BLaER1 (cell line): ENCODE measurements at regions not wholly inside any gene's neighbourhood (a gene's known extent, or its start where the extent isn't known, plus 50 kb on each side); places are given as distances from the start of the nearest gene placed in this dataset.

Experiments used
- H3K27ac ChIP-seq: shearing (Covaris generic); formaldehyde crosslinking; 2 replicates; pipeline ENCODE4 v1.8.1; 2022
- H3K27me3 ChIP-seq: shearing (Covaris generic); formaldehyde crosslinking; 2 replicates; pipeline ENCODE4 v1.8.1; 2022
- H3K36me3 ChIP-seq: shearing (Covaris generic); formaldehyde crosslinking; 2 replicates; pipeline ENCODE4 v1.8.1; 2022
- H3K4me1 ChIP-seq: shearing (Covaris generic); formaldehyde crosslinking; 2 replicates; pipeline ENCODE4 v1.8.1; 2022
- H3K4me2 ChIP-seq: shearing (Covaris generic); formaldehyde crosslinking; 2 replicates; pipeline ENCODE4 v1.8.1; 2022
- H3K4me3 ChIP-seq: shearing (Covaris generic); formaldehyde crosslinking; 2 replicates; pipeline ENCODE4 v1.8.1; 2022
- H3K9ac ChIP-seq: shearing (Covaris generic); formaldehyde crosslinking; 2 replicates; pipeline ENCODE4 v1.8.1; 2022
- H3K9me3 ChIP-seq: shearing (Covaris generic); formaldehyde crosslinking; 2 replicates; pipeline ENCODE4 v1.8.1; 2022
- H4K20me1 ChIP-seq: shearing (Covaris generic); formaldehyde crosslinking; 2 replicates; pipeline ENCODE4 v1.8.1; 2022
- Cebpa-rat ChIP-seq: shearing (Covaris generic); IDR thresholded peaks from 2 replicates; pipeline ENCODE4 v1.8.1; 2022

DNA sequence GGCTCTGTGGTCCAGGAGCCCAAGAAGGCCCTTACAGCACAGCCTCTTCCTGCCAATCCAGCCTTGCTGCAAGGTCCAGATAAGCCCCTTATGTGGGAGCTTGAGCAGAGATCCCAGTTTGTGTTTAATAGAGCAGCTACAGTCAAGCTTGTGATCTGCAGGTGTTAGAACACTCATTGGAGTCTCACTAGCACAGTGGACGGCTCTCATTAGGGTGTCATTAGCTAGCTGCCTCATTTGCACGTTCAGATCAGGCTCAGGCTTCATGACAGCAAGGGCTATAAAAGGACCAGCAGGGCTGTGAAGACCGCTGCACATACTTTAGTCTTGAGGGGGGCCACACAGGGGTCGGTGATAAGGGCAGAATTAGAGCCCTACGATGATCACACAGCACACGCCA lies 443.2 kb downstream of the RPS24 start:
- no peak for TF ChIP-seq Cebpa-rat
- H3K9me3 ChIP-seq: no peaks in the 10 kb centered on the region
- H3K9ac ChIP-seq: no peak overlapping the region
- H3K4me2 ChIP-seq: no peak overlapping the region
- H3K27me3 ChIP-seq: no peaks in the 10 kb centered on the region
- no peaks in the 10 kb centered on the region for H3K4me1 ChIP-seq
- no peak overlapping the region for H3K4me3 ChIP-seq
- H4K20me1 ChIP-seq: no peaks in the 10 kb centered on the region
- H3K36me3 ChIP-seq: no peaks in the 10 kb centered on the region
- H3K27ac ChIP-seq: no peak overlapping the region

GRCh38 chr10:78478919-78479318 lies 445.3 kb downstream of the RPS24 start:
- no peak overlapping the region for H3K27ac ChIP-seq
- H3K9ac ChIP-seq: no peak overlapping the region
- no peaks in the 10 kb centered on the region for H3K4me1 ChIP-seq
- H3K4me2 ChIP-seq: no peak overlapping the region
- no peaks in the 10 kb centered on the region for H3K36me3 ChIP-seq
- H3K27me3 ChIP-seq: no peaks in the 10 kb centered on the region
- H4K20me1 ChIP-seq: no peaks in the 10 kb centered on the region
- TF ChIP-seq Cebpa-rat: no peak
- no peak overlapping the region for H3K4me3 ChIP-seq
- H3K9me3 ChIP-seq: no peaks in the 10 kb centered on the region

- H3K36me3 ChIP-seq: no peaks in the 10 kb centered on the region
- H3K27me3 ChIP-seq: no peaks in the 10 kb centered on the region
- no peak overlapping the region for H3K9ac ChIP-seq
- no peaks in the 10 kb centered on the region for H3K9me3 ChIP-seq
- no peaks in the 10 kb centered on the region for H4K20me1 ChIP-seq
- H3K4me1 ChIP-seq: no peaks in the 10 kb centered on the region
- no peak overlapping the region for H3K27ac ChIP-seq
- H3K4me2 ChIP-seq: no peak overlapping the region
- no peak for TF ChIP-seq Cebpa-rat
- no peak overlapping the region for H3K4me3 ChIP-seq
These were observed 445.8 kb downstream of the RPS24 start for GRCh38 chr10:78479467-78479866.

GRCh38 chr10:78481842-78482241 lies 448.2 kb downstream of the RPS24 start:
- no peaks in the 10 kb centered on the region for H3K27me3 ChIP-seq
- no peaks in the 10 kb centered on the region for H3K36me3 ChIP-seq
- no peak overlapping the region for H3K4me2 ChIP-seq
- H4K20me1 ChIP-seq: no peaks in the 10 kb centered on the region
- H3K27ac ChIP-seq: no peak overlapping the region
- no peaks in the 10 kb centered on the region for H3K9me3 ChIP-seq
- no peaks in the 10 kb centered on the region for H3K4me1 ChIP-seq
- no peak for TF ChIP-seq Cebpa-rat
- H3K4me3 ChIP-seq: no peak overlapping the region
- H3K9ac ChIP-seq: no peak overlapping the region

- Histone ChIP-seq H3K27ac (no peak overlapping the region), H3K27me3 (no peaks in the 10 kb centered on the region), H3K4me3 (no peak overlapping the region), H3K9me3 (0 out of 2 replicates have a peak, but pooled peaks cover under 1% of the 10 kb centered on the region), H3K4me1 (no peaks in the 10 kb centered on the region), H3K4me2 (no peak overlapping the region), H4K20me1 (no peaks in the 10 kb centered on the region), H3K9ac (no peak overlapping the region), H3K36me3 (no peaks in the 10 kb centered on the region)
- no peak for TF ChIP-seq Cebpa-rat
These were observed 450.0 kb downstream of the RPS24 start for GRCh38 chr10:78483641-78484040.

GRCh38 chr10:78489034-78489433 lies 455.4 kb downstream of the RPS24 start:
- Histone ChIP-seq H3K4me1 (no peaks in the 10 kb centered on the region), H3K27me3 (no peaks in the 10 kb centered on the region), H4K20me1 (no peaks in the 10 kb centered on the region), H3K9me3 (peaks cover 17% of the 10 kb centered on the region), H3K36me3 (no peaks in the 10 kb centered on the region), H3K4me3 (no peak overlapping the region), H3K9ac (no peak overlapping the region), H3K27ac (no peak overlapping the region), H3K4me2 (no peak overlapping the region)
- no peak for TF ChIP-seq Cebpa-rat

GRCh38 chr10:78491812-78492211 lies 458.1 kb downstream of the RPS24 start:
- Histone ChIP-seq H3K36me3 (no peaks in the 10 kb centered on the region), H3K27ac (no peak overlapping the region)
- TF ChIP-seq Cebpa-rat: no peak

DNA sequence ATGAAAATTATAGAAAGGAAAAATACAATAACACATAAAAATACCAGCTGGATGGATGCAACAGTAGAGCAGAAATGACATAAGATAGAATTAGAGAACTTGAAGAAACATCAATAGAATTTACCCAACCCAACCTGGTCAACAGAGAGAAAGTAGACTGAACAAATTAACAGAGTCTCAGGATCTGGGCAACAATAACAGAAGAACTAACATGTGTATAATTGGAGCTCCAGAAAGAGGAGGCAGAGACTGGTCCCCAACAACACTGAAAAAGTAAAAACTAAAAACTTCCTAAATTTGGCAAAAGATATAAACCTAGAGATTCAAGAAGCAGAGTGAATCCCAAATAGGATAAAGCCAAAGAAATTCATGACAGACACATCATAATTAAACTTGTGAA lies 458.8 kb downstream of the RPS24 start:
- H3K27me3 ChIP-seq: no peaks in the 10 kb centered on the region
- no peak overlapping the region for H3K4me3 ChIP-seq
- H3K9me3 ChIP-seq: peaks cover 17% of the 10 kb centered on the region
- TF ChIP-seq Cebpa-rat: no peak
- no peaks in the 10 kb centered on the region for H4K20me1 ChIP-seq
- H3K27ac ChIP-seq: no peak overlapping the region
- H3K4me1 ChIP-seq: no peaks in the 10 kb centered on the region
- H3K9ac ChIP-seq: no peak overlapping the region
- H3K36me3 ChIP-seq: no peaks in the 10 kb centered on the region
- no peak overlapping the region for H3K4me2 ChIP-seq

More at GRCh38 chr10:78491812-78492211, 458.1 kb downstream of the RPS24 start:
- Histone ChIP-seq H4K20me1 (no peaks in the 10 kb centered on the region), H3K4me1 (no peaks in the 10 kb centered on the region), H3K27me3 (no peaks in the 10 kb centered on the region), H3K4me3 (no peak overlapping the region), H3K9ac (no peak overlapping the region), H3K4me2 (no peak overlapping the region), H3K9me3 (peaks cover 17% of the 10 kb centered on the region)

- H3K9me3 ChIP-seq: peaks cover 14% of the 10 kb centered on the region
- H3K9ac ChIP-seq: no peak overlapping the region
- H3K27ac ChIP-seq: no peak overlapping the region
- H4K20me1 ChIP-seq: no peaks in the 10 kb centered on the region
- H3K4me1 ChIP-seq: no peaks in the 10 kb centered on the region
- no peak overlapping the region for H3K4me2 ChIP-seq
- no peak for TF ChIP-seq Cebpa-rat
- no peaks in the 10 kb centered on the region for H3K27me3 ChIP-seq
- no peak overlapping the region for H3K4me3 ChIP-seq
- H3K36me3 ChIP-seq: no peaks in the 10 kb centered on the region
These were observed 460.5 kb downstream of the RPS24 start for GRCh38 chr10:78494179-78494578.

DNA sequence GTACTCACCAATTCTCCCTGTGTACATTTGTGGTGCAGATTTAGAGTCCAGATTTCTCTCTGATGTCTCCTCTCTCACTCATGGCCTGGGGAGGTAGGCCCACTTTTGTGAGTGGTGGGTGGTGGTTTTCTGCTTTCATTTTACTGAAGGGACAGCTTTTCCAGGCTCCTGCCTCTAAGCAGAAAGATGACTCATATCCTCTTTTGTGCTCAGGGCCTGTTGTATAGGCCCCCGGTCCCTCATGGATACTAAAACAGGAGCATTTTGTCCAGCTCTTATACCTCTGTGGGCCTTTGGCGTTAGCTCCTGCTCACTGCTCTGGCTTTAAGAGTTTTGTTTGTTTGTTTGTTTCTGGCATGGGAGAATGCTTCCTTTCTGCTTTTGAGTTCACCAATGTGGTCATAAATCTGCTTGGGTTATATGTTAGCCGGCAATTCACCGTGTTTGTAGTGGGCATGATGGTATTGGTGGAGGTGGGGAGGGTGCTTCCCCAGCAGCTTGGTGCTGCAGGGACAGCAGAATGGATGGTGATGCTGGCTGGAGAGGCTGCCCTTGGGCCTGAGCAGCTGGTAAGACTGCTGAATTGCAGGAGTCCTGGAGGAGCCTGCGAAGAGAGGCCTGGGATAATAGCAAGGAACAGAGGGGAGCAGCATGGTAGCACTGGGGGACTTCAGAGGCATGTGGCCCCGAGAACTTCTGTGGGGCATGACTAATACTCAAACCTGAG lies 468.7 kb downstream of the RPS24 start:
- H3K9ac ChIP-seq: no peak overlapping the region
- H3K4me2 ChIP-seq: no peak overlapping the region
- H3K27me3 ChIP-seq: no peaks in the 10 kb centered on the region
- H3K9me3 ChIP-seq: no peaks in the 10 kb centered on the region
- TF ChIP-seq Cebpa-rat: no peak
- H3K4me1 ChIP-seq: no peaks in the 10 kb centered on the region
- no peaks in the 10 kb centered on the region for H4K20me1 ChIP-seq
- no peak overlapping the region for H3K4me3 ChIP-seq
- no peak overlapping the region for H3K27ac ChIP-seq
- H3K36me3 ChIP-seq: no peaks in the 10 kb centered on the region

- H3K36me3 ChIP-seq: no peaks in the 10 kb centered on the region
- H3K4me1 ChIP-seq: no peaks in the 10 kb centered on the region
- H3K4me2 ChIP-seq: no peak overlapping the region
- no peaks in the 10 kb centered on the region for H3K27me3 ChIP-seq
- no peak overlapping the region for H3K4me3 ChIP-seq
- H3K27ac ChIP-seq: no peak overlapping the region
- no peak for TF ChIP-seq Cebpa-rat
- H3K9ac ChIP-seq: no peak overlapping the region
- no peaks in the 10 kb centered on the region for H4K20me1 ChIP-seq
- H3K9me3 ChIP-seq: no peaks in the 10 kb centered on the region
These were observed 470.5 kb downstream of the RPS24 start for GRCh38 chr10:78504181-78504580.
